OCI-LY7 (cell line): ENCODE measurements at regions not wholly inside any gene's neighbourhood (a gene's known extent, or its start where the extent isn't known, plus 50 kb on each side); places are given as distances from the start of the nearest gene placed in this dataset.

Experiments
- BruUV-seq: library from RNA; stranded (reverse); fragments of 400-500 nt; replicated peaks from 2 replicates; lab custom pipeline; 2021; lab: Mats Ljungman, UMichigan
- CTCF ChIA-PET: fragments of 300-600 bp; sonication (Branson Sonifier 250); formaldehyde crosslinking; loops from one replicate; lab custom pipeline; 2022; ENCODE audit warnings: antibody characterized with exemption; ENCODE audit not compliant: unreplicated experiment; lab: Charles Lee
- POLR2A ChIA-PET: fragments of 300-600 bp; sonication (Branson Sonifier 250); formaldehyde crosslinking; loops from one replicate; lab custom pipeline; 2022; ENCODE audit warnings: antibody characterized with exemption; lab: Charles Lee
- DNase-seq: peaks from one replicate; pipeline ENCODE4 v3.0.0-alpha.2; 2015; ENCODE audit warnings: low spot score
- H2AFZ ChIP-seq: fragments of 200-600 bp; sonication (generic), shearing (Covaris generic); 2 replicates; pipeline ENCODE4 v1.6.1; 2014; ENCODE audit warnings: mild to moderate bottlenecking, antibody characterized with exemption, low read length, moderate library complexity
- H3K27ac ChIP-seq: fragments of 200-600 bp; sonication (generic); 2 replicates; pipeline ENCODE4 v1.5.1; 2014; ENCODE audit warnings: mixed run types, low read depth, mild to moderate bottlenecking, moderate library complexity, low read length, inconsistent platforms; ENCODE audit not compliant: poor library complexity, severe bottlenecking
- H3K36me3 ChIP-seq: fragments of 200-600 bp; sonication (generic); 2 replicates; pipeline ENCODE4 v1.6.1; 2014; ENCODE audit warnings: mild to moderate bottlenecking, antibody characterized with exemption, low read length, moderate library complexity, mixed read lengths; ENCODE audit not compliant: insufficient read depth
- H3K4me1 ChIP-seq: fragments of 200-600 bp; sonication (generic); 2 replicates; pipeline ENCODE4 v1.5.1; 2014; ENCODE audit warnings: mild to moderate bottlenecking, low read length; ENCODE audit not compliant: insufficient read depth, poor library complexity, severe bottlenecking
- H3K4me2 ChIP-seq: fragments of 200-600 bp; sonication (generic); 2 replicates; pipeline ENCODE4 v1.6.1; 2014; ENCODE audit warnings: mild to moderate bottlenecking, low read length
- H3K4me3 ChIP-seq: fragments of 200-600 bp; sonication (generic); 2 replicates; pipeline ENCODE4 v1.5.1; 2014; ENCODE audit warnings: mild to moderate bottlenecking, low read depth, low read length; ENCODE audit not compliant: poor library complexity, severe bottlenecking
- H3K79me2 ChIP-seq: fragments of 200-600 bp; sonication (generic); 2 replicates; pipeline ENCODE4 v1.6.1; 2016; ENCODE audit warnings: low read depth, mild to moderate bottlenecking, low read length, moderate library complexity, mixed read lengths; ENCODE audit not compliant: insufficient read depth
- H3K9me2 ChIP-seq: fragments of 200-600 bp; sonication (generic); 2 replicates; pipeline ENCODE4 v1.6.1; 2016; ENCODE audit warnings: mild to moderate bottlenecking, low read length, mixed read lengths; ENCODE audit not compliant: insufficient read depth
- H3K9me3 ChIP-seq: fragments of 200-600 bp; sonication (generic); 2 replicates; pipeline ENCODE4 v1.6.1; 2014; ENCODE audit warnings: mild to moderate bottlenecking, mixed run types, low read length, mixed read lengths
- H4K20me1 ChIP-seq: fragments of 200-600 bp; sonication (generic); 2 replicates; pipeline ENCODE4 v1.6.1; 2014; ENCODE audit warnings: mild to moderate bottlenecking, antibody characterized with exemption, low read length, moderate library complexity, mixed read lengths; ENCODE audit not compliant: insufficient read depth
- CTCF ChIP-seq: fragments of 200-600 bp; sonication (generic); conservative IDR thresholded peaks from 2 replicates; pipeline ENCODE4 v1.5.1; 2014; ENCODE audit warnings: mild to moderate bottlenecking, antibody characterized with exemption, low read length, moderate library complexity, mixed read lengths
- EZH2phosphoT487 ChIP-seq: fragments of 200-600 bp; sonication (generic); IDR thresholded peaks from 2 replicates; pipeline ENCODE4 v1.6.1; 2018; ENCODE audit warnings: low read depth, borderline replicate concordance, mild to moderate bottlenecking, mixed run types, antibody characterized with exemption, low read length, moderate library complexity, mixed read lengths
- intact Hi-C: fragments of 100-400 bp; cut with micrococcal nuclease; formaldehyde crosslinking; loops from one replicate; pipeline ENCODE4 v1.10.0; 2022; ENCODE audit not compliant: unreplicated experiment

- Histone ChIP-seq H3K4me2 (no peak overlapping the region), H3K4me3 (no peak overlapping the region), H2AFZ (no peak overlapping the region), H3K4me1 (no peaks in the 10 kb centered on the region), H3K27ac (no peak overlapping the region), H3K9me3 (no peaks in the 10 kb centered on the region), H4K20me1 (no peaks in the 10 kb centered on the region), H3K79me2 (no peaks in the 10 kb centered on the region), H3K36me3 (no peaks in the 10 kb centered on the region), H3K9me2 (no peaks in the 10 kb centered on the region)
- no TSS peak for BruUV-seq
- no peak for DNase-seq
- ChIA-PET CTCF (no interaction called here), POLR2A (interaction anchor here (0.6 kb wide), 1 partner anchor 1672 kb away, joined by 3 read pairs; no protein-coding TSS in a partner anchor)
- TF ChIP-seq CTCF: no peak
- intact Hi-C loops: no loop called here
Measured at GRCh38 chr3:11919390-11919789, 72.7 kb upstream of the TAMM41 start.

- Histone ChIP-seq H3K9me3 (no peaks in the 10 kb centered on the region), H4K20me1 (no peaks in the 10 kb centered on the region), H3K4me2 (no peak overlapping the region), H3K4me3 (no peak overlapping the region), H3K36me3 (no peaks in the 10 kb centered on the region), H3K79me2 (no peaks in the 10 kb centered on the region), H2AFZ (no peak overlapping the region), H3K9me2 (no peaks in the 10 kb centered on the region), H3K27ac (no peak overlapping the region), H3K4me1 (no peaks in the 10 kb centered on the region)
- intact Hi-C loops: no loop called here
- CTCF ChIA-PET: no interaction called here
- TF ChIP-seq CTCF (no peak), EZH2phosphoT487 (no peak)
- POLR2A ChIA-PET: no interaction called here
- DNase-seq: no peak
- BruUV-seq: no TSS peak
Measured at GRCh38 chr3:11924518-11924917, 77.8 kb upstream of the TAMM41 start.

- H3K36me3 ChIP-seq: no peaks in the 10 kb centered on the region
- no peak overlapping the region for H3K27ac ChIP-seq
- DNase-seq: no peak
- H4K20me1 ChIP-seq: no peaks in the 10 kb centered on the region
- H3K4me3 ChIP-seq: no peak overlapping the region
- no peak for TF ChIP-seq CTCF
- TF ChIP-seq EZH2phosphoT487: no peak
- ChIA-PET POLR2A (no interaction called here), CTCF (no interaction called here)
- H2AFZ ChIP-seq: no peak overlapping the region
- no peaks in the 10 kb centered on the region for H3K4me1 ChIP-seq
- no TSS peak for BruUV-seq
- H3K79me2 ChIP-seq: no peaks in the 10 kb centered on the region
- no peaks in the 10 kb centered on the region for H3K9me2 ChIP-seq
- H3K4me2 ChIP-seq: no peak overlapping the region
- no peaks in the 10 kb centered on the region for H3K9me3 ChIP-seq
- intact Hi-C loops: no loop called here
Measured at GRCh38 chr3:11928381-11928780, 75.8 kb upstream of the SYN2 start.
